ENCODE measurements at regions not wholly inside any gene's neighbourhood (a gene's known extent, or its start where the extent isn't known, plus 50 kb on each side); places are given as distances from the start of the nearest gene placed in this dataset.

GRCh38 chr5:65085516-65085850, 316.8 kb downstream of the CWC27 start:
- Histone ChIP-seq H3K27me3 (ENCODE audit: control insufficient read depth in 2 of 2, insufficient read depth in 2 of 2, low read length in 2 of 2) (no peaks in the 10 kb centered on the region), H3K4me2 (replicated peaks; ENCODE audit: extremely low read depth, low read length, poor library complexity, severe bottlenecking) (no peak overlapping the region), H3K9me3 (replicated peaks in 1 of 2; ENCODE audit: control insufficient read depth in 1 of 2, insufficient read depth in 1 of 2, low read length in 2 of 2) (peaks cover 2 to 3% of the 10 kb centered on the region in 2 donors), H3K4me1 (ENCODE audit: control insufficient read depth in 1 of 2, insufficient read depth in 2 of 2, low read length in 2 of 2) (peaks cover 0 to 4% of the 10 kb centered on the region in 2 donors), H3K4me3 (replicated peaks in 1 of 3; ENCODE audit: low read depth in 2 of 3, low read length in 3 of 3) (no peak overlapping the region), H3K36me3 (replicated peaks in 1 of 2; ENCODE audit: control insufficient read depth in 1 of 2, insufficient read depth in 2 of 2, low read length in 2 of 2) (no peaks in the 10 kb centered on the region), H3K27ac (ENCODE audit: low read depth in 1 of 2, low read length in 2 of 2) (no peak overlapping the region), H2AFZ (ENCODE audit: insufficient read depth, low read depth, low read length, poor library complexity, severe bottlenecking) (no peak overlapping the region), H3K79me2 (ENCODE audit: insufficient read depth, low read length) (no peaks in the 10 kb centered on the region), H4K20me1 (ENCODE audit: insufficient read depth, low read length) (no peaks in the 10 kb centered on the region), H3K9ac (ENCODE audit: insufficient read depth, low read length, poor library complexity, severe bottlenecking) (no peak overlapping the region)
- no peak for DNase-seq
- H3K4me3 Mint-ChIP-seq = no peak overlapping the region
- H3K36me3 Mint-ChIP-seq = no peaks in the 10 kb centered on the region
- H3K27ac Mint-ChIP-seq = no peak overlapping the region
- peaks cover under 1 to 9% (median 3%) of the 10 kb centered on the region in 7 donors for H3K9me3 Mint-ChIP-seq
- intact Hi-C loops (cut with micrococcal nuclease) = no loop called here
- WGBS (ENCODE audit: insufficient coverage) = no CpG with 5 or more reads among the region's 1 CpG
- TF ChIP-seq CTCF (IDR thresholded peaks at IDR 0.05) = no peak
- H3K4me1 Mint-ChIP-seq = peaks cover 6% of the 10 kb centered on the region
- H3K27me3 Mint-ChIP-seq (ENCODE audit: low read depth in 3 of 3) = no peaks in the 10 kb centered on the region

GRCh38 chr5:65086234-65086890, 317.6 kb downstream of the CWC27 start:
- Mint-ChIP-seq H3K27ac (no peak overlapping the region), H3K27me3 (ENCODE audit: low read depth in 3 of 3) (peaks cover 0 to 2% (median 1%) of the 10 kb centered on the region in 3 donors), H3K36me3 (no peaks in the 10 kb centered on the region), H3K9me3 (peaks cover 7 to 16% (median 9%) of the 10 kb centered on the region in 7 donors), H3K4me1 (peaks cover 6% of the 10 kb centered on the region), H3K4me3 (no peak overlapping the region)
- no peaks in the 10 kb centered on the region for H4K20me1 ChIP-seq (ENCODE audit: insufficient read depth, low read length)
- TF ChIP-seq CTCF (IDR thresholded peaks at IDR 0.05) = no peak
- H3K4me2 ChIP-seq (replicated peaks; ENCODE audit: extremely low read depth, low read length, poor library complexity, severe bottlenecking) = no peak overlapping the region
- no peak for DNase-seq
- H3K4me1 ChIP-seq (ENCODE audit: control insufficient read depth in 1 of 2, insufficient read depth in 2 of 2, low read length in 2 of 2) = peaks cover 0 to 4% of the 10 kb centered on the region in 2 donors
- no peaks in the 10 kb centered on the region for H3K36me3 ChIP-seq (replicated peaks in 1 of 2; ENCODE audit: control insufficient read depth in 1 of 2, insufficient read depth in 2 of 2, low read length in 2 of 2)
- no peaks in the 10 kb centered on the region for H3K27me3 ChIP-seq (ENCODE audit: control insufficient read depth in 2 of 2, insufficient read depth in 2 of 2, low read length in 2 of 2)
- H3K4me3 ChIP-seq (replicated peaks in 1 of 3; ENCODE audit: low read depth in 2 of 3, low read length in 3 of 3) = no peak overlapping the region
- H3K79me2 ChIP-seq (ENCODE audit: insufficient read depth, low read length) = no peaks in the 10 kb centered on the region
- WGBS (ENCODE audit: insufficient coverage) = no CpG with 5 or more reads among the region's 3 CpGs
- no peak overlapping the region for H3K27ac ChIP-seq (ENCODE audit: low read depth in 1 of 2, low read length in 2 of 2)
- no peak overlapping the region for H2AFZ ChIP-seq (ENCODE audit: insufficient read depth, low read depth, low read length, poor library complexity, severe bottlenecking)
- H3K9ac ChIP-seq (ENCODE audit: insufficient read depth, low read length, poor library complexity, severe bottlenecking) = no peak overlapping the region
- intact Hi-C loops (cut with micrococcal nuclease) = no loop called here
- H3K9me3 ChIP-seq (replicated peaks in 1 of 2; ENCODE audit: control insufficient read depth in 1 of 2, insufficient read depth in 1 of 2, low read length in 2 of 2) = peaks cover 6 to 10% of the 10 kb centered on the region in 2 donors

All from CD14-positive monocyte (primary cell).